Neuron (in vitro differentiated cells): ENCODE measurements at regions not wholly inside any gene's neighbourhood (a gene's known extent, or its start where the extent isn't known, plus 50 kb on each side); places are given as distances from the start of the nearest gene placed in this dataset.

Experiments
- H2AFZ ChIP-seq: one replicate; pipeline ENCODE4 v1.6.1; 2013; ENCODE audit warnings: low read depth, mild to moderate bottlenecking, inconsistent platforms, low read length, moderate library complexity
- H3K27me3 ChIP-seq: one replicate; pipeline ENCODE4 v1.6.1; 2013; ENCODE audit warnings: low read length; ENCODE audit not compliant: insufficient read depth
- H3K36me3 ChIP-seq: one replicate; pipeline ENCODE4 v1.6.1; 2013; ENCODE audit warnings: low read length; ENCODE audit not compliant: insufficient read depth
- H3K4me1 ChIP-seq: one replicate; pipeline ENCODE4 v1.6.1; 2013; ENCODE audit warnings: low read length; ENCODE audit not compliant: insufficient read depth
- H3K4me3 ChIP-seq: 2 replicates; pipeline ENCODE4 v1.5.1; 2013; ENCODE audit warnings: mild to moderate bottlenecking, low read length, moderate library complexity
- H3K9me3 ChIP-seq: one replicate; pipeline ENCODE4 v1.6.1; 2013; ENCODE audit warnings: low read length

DNA sequence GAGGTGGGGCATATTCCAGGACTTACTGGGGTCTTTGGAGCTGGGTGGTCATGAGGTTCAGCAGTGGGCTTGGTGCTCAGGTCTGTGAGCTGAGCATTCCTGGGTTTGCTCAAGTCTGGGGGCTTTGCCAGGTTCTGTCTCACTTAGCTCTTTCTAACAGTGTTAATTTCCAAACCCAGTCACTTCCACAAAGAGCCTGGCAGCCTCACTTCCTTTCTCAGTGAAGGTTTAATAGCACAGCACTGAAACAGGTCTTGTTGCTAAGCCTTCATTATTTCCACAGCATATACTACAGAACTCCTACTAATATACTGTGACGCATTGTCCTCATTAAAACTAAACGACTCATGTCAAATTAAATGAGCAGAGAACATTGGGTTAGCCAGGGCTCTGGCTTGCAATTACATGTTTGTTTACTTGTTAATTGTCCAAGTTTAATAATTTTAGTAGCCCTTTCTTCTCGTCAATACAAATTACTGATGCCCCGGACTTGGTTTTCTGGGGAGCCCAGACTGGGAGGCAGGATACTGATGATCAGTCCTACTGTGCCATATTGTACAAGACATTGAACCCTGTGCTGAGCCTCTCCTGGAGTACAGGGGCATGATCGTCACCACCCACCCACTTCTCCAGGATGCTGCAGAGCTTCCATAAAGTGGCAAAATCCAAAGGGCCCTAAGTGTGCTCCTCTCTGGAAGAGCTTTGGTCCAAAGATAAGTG, 170.7 kb downstream of the IER5 start:
- Histone ChIP-seq H3K27me3 (peaks cover 2% of the 10 kb centered on the region), H3K36me3 (no peaks in the 10 kb centered on the region), H3K4me3 (no peak overlapping the region), H2AFZ (no peak overlapping the region), H3K4me1 (no peaks in the 10 kb centered on the region), H3K9me3 (no peaks in the 10 kb centered on the region)

DNA sequence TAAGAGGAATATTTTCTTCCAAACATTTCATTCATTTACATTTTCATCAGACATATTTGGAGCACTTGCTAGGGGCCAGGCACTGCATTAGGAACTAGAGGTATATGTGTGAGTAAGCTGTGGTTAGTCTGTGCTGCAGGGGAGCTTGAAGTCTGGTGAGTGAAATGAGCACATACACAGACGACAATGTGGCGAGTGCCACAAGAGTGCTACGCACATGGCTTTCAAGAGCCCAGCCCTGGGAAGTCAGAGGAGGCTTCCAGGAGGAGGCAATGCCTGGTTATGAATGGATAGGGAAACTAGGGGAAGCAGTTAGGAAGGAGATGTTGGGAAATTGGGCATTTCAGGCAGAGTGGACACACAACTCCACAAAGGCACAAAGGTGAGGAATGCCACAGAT, 171.8 kb downstream of the IER5 start:
- no peaks in the 10 kb centered on the region for H3K9me3 ChIP-seq
- H3K4me3 ChIP-seq, result no peak overlapping the region
- no peaks in the 10 kb centered on the region for H3K36me3 ChIP-seq
- H3K4me1 ChIP-seq, result no peaks in the 10 kb centered on the region
- H2AFZ ChIP-seq, result no peak overlapping the region
- H3K27me3 ChIP-seq, result peaks cover 2% of the 10 kb centered on the region

DNA sequence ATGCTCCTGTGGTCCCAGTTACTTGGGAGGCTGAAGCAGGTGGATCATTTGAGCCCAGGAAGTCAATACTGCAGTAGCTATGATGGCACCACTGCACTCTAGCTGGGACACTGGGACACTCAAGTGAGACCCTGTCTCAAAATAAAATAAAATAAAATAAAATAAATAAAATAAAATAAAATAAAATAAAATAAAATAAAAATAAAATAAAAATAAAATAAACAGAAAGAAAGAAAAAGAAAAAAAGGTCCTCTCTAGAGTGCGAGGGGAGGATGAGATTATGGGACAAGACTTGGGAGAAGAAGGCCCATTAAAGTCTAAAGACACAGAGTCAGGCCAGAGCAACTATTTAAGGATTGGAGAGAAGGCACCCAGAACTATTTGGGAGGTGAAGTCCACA, 172.5 kb downstream of the IER5 start:
- Histone ChIP-seq H3K4me3 (no peak overlapping the region), H3K9me3 (no peaks in the 10 kb centered on the region), H3K27me3 (peaks cover 2% of the 10 kb centered on the region), H2AFZ (no peak overlapping the region), H3K36me3 (no peaks in the 10 kb centered on the region), H3K4me1 (no peaks in the 10 kb centered on the region)

DNA sequence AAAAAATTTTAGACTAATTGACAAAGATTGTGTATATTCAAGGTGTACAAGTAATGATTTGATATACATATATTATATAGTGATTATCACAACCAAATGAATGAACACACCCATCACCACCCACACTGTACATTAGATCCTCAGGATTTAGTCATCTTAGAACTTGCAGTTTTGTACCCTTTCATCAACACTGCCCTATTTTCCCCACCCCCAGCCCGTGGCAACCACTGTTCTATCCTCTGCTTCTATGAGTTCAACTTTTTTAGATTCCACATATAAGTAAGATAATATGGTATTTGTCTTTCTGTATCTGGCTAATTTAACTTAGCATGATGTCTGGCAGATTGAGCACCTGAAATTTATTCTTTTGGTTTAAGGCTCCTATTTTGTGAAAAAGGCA, 173.6 kb downstream of the IER5 start:
- H3K27me3 ChIP-seq, result peaks cover 2% of the 10 kb centered on the region
- no peak overlapping the region for H2AFZ ChIP-seq
- H3K4me3 ChIP-seq, result no peak overlapping the region
- no peaks in the 10 kb centered on the region for H3K4me1 ChIP-seq
- no peaks in the 10 kb centered on the region for H3K9me3 ChIP-seq
- no peaks in the 10 kb centered on the region for H3K36me3 ChIP-seq

DNA sequence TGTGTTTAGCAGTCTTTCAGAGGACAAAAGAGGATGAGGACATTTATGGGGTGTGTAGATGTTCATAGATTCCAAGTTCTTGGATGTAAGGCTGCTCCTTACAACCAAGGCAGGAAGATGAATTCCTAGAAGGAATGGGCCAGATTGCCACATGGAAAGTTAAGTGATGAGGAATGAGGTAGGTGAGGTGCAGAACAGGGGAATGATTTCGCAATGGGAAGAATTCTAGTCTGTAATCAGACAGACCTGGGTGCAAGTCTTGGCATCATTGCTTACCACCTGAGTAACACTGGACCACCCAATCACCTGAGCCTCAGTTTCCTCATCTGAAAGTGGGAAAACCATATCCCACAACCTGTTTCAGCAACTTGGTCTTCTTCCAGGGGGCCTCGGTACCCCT, 174.9 kb downstream of the IER5 start:
- Histone ChIP-seq H3K36me3 (no peaks in the 10 kb centered on the region), H3K4me1 (no peaks in the 10 kb centered on the region), H3K9me3 (no peaks in the 10 kb centered on the region), H3K4me3 (no peak overlapping the region), H2AFZ (no peak overlapping the region), H3K27me3 (peaks cover 2% of the 10 kb centered on the region)

DNA sequence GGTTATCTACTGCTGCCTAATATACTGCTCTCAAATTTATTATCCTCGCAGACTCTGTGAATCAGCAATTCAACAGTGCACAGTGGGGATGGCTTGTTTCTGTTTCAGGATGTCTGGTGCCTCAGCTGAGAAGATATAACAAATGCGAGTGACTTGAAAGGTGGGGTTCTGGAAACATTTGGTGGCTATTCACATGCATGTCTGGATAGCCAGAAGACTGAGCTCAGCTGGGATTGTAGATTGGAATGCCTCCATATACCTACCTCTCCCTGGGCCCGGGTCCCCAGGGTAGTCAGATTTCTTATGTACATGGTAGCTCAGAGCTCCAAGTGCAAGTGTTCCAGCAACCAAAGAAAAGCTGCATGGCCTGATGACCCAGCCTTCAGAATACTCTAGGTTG, 176.3 kb downstream of the IER5 start:
- H3K4me1 ChIP-seq, result no peaks in the 10 kb centered on the region
- peaks cover 2% of the 10 kb centered on the region for H3K27me3 ChIP-seq
- H2AFZ ChIP-seq, result no peak overlapping the region
- H3K36me3 ChIP-seq, result no peaks in the 10 kb centered on the region
- no peak overlapping the region for H3K4me3 ChIP-seq
- H3K9me3 ChIP-seq, result no peaks in the 10 kb centered on the region

DNA sequence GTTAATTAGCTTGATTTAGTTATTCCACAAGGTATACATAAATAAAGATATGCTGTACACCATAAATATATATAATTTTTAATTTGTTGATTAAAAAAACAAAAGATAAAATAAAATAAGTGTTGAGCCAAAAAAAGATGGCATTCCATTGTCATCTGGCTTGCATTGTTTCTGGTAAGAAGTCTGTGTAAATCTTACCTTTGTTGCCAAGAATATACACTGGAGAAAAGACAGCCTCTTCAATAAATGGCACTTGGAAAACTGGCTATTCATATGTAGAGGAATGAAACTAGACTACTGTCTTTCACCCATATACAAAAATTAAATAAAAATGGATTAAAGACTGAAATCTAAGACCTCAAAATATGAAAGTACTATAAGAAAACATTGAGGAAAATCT, 196.5 kb downstream of the IER5 start:
- H2AFZ ChIP-seq, result no peak overlapping the region
- no peaks in the 10 kb centered on the region for H3K9me3 ChIP-seq
- H3K4me3 ChIP-seq, result no peak overlapping the region
- H3K27me3 ChIP-seq, result no peaks in the 10 kb centered on the region
- no peaks in the 10 kb centered on the region for H3K4me1 ChIP-seq
- H3K36me3 ChIP-seq, result no peaks in the 10 kb centered on the region

DNA sequence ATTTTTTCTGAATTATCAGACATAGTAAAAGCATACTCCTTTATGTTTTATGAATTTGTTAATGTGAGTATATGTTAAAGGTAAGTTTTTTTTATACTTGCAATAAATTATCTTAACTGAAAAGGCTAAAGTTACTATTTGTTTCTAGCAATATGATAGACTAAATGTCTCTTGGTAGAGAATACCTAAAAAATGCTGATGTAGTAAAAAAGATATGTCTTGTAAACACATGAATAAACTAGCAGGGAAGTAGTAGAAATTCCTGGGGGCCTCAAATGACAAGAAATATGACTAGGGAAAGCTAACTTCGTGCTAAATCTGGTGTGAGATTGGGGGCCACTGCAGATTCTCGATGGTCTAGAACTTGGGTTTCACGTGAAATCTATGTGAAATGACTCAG, 188.1 kb upstream of the CACNA1E start:
- Histone ChIP-seq H3K9me3 (no peaks in the 10 kb centered on the region), H3K36me3 (no peaks in the 10 kb centered on the region), H3K4me3 (no peak overlapping the region), H3K4me1 (no peaks in the 10 kb centered on the region), H2AFZ (no peak overlapping the region), H3K27me3 (no peaks in the 10 kb centered on the region)

DNA sequence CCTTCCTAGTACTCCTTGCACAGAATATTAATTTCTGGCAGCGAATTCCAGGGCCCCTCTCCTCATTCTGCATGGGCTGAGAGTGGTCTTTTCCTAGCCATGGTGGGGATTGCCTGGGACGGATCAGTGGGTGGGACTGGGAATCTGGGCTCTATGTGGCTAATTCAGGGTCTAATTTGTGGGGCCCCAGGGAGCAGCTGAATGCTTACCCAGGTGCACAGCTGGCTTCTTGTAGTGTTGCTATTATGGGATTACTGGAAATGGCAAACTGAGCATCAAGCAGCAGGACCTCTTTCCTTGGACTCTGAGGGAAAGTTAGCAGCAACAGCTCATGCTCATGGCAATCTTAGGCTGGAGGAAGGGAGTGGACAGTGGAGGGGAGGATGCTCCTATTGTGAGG, 187.1 kb upstream of the CACNA1E start:
- Histone ChIP-seq H3K27me3 (no peaks in the 10 kb centered on the region), H3K36me3 (no peaks in the 10 kb centered on the region), H2AFZ (no peak overlapping the region), H3K9me3 (no peaks in the 10 kb centered on the region), H3K4me1 (no peaks in the 10 kb centered on the region), H3K4me3 (no peak overlapping the region)

DNA sequence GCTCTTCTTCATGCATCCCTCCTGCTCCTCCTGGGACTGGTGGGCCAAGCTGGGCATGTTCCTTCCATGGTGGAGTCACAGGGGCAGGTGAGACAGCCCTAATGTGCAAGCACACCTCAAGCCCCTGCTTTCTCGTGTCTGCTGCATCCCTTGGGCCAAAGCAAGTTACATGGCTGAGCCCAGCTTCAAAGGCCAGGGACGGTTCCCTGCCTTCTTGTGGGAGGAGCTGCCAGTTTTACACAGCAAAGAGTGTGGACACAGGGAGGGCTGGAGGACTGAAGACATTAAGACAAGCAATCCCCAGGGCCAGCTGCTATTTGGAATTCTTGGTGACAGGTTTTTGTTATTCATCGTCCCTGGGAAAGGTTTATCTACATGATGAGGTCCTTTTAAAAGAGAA, 175.2 kb upstream of the CACNA1E start:
- no peaks in the 10 kb centered on the region for H3K27me3 ChIP-seq
- no peaks in the 10 kb centered on the region for H3K9me3 ChIP-seq
- H3K4me1 ChIP-seq, result no peaks in the 10 kb centered on the region
- H3K36me3 ChIP-seq, result no peaks in the 10 kb centered on the region
- no peak overlapping the region for H3K4me3 ChIP-seq
- no peak overlapping the region for H2AFZ ChIP-seq

DNA sequence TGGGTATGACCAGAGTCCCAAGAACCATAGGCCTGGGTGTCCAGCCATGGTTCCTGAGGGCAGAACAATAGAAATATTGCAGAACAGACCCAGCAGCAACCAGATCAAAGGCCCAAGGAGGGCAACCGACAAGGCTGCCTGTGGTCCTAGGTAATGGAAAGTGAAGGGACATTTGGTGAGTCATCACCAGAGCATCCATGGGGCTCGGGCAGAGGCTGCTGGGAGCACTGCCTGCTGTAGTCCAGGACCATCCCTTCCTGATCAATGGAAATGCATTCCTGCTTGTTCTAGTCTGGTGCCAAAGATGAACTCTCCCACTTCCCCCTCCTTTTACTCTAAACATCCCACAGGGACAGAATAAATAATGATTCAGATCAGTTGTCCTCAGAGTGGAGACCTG, 172.8 kb upstream of the CACNA1E start:
- Histone ChIP-seq H3K4me1 (peaks cover 14% of the 10 kb centered on the region), H3K27me3 (no peaks in the 10 kb centered on the region), H3K9me3 (no peaks in the 10 kb centered on the region), H3K36me3 (no peaks in the 10 kb centered on the region), H3K4me3 (no peak overlapping the region), H2AFZ (no peak overlapping the region)

DNA sequence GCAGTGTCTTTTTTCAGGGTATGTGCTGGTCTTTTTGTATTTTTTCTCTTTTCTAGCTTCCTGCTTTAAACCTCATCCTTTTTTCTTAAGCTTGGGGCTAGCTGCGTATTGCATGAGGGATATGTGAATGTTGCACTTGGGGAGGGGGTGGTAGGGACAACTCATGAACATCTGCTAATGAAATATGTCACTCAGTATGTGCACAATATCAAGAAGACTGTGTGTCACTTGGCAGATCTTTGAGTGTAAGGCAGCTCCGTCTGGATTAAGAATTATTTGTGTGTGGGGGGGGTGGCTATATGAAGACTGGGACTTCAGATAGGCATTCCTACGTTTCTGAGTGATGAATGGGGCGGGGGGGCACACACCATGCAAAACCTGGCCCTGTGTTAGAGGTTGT, 170.4 kb upstream of the CACNA1E start:
- Histone ChIP-seq H3K27me3 (peaks cover 16% of the 10 kb centered on the region), H2AFZ (no peak overlapping the region), H3K4me1 (peaks cover 16% of the 10 kb centered on the region), H3K9me3 (no peaks in the 10 kb centered on the region), H3K4me3 (no peak overlapping the region), H3K36me3 (no peaks in the 10 kb centered on the region)

DNA sequence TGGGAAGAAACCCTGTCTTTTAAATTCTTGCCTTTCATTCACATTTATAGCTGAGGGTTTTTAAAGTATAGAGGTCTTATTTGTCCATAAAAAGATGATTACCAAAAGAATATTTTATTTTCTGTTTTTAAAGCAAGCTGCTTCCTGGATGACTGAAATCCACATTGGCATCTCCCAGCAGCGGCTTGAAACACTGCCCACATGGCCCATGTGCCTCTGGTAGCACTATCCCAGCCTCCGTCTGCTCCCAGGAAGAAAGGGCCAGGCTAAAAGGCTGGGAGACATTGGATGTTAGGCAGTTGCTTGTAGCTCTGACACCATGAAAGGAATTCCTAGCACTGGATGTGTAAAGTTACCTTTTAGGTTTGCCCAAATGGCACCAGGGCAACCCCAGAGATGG, 169.9 kb upstream of the CACNA1E start:
- H3K4me3 ChIP-seq, result no peak overlapping the region
- H3K27me3 ChIP-seq, result peaks cover 21% of the 10 kb centered on the region
- H3K9me3 ChIP-seq, result no peaks in the 10 kb centered on the region
- H2AFZ ChIP-seq, result no peak overlapping the region
- no peaks in the 10 kb centered on the region for H3K36me3 ChIP-seq
- peaks cover 16% of the 10 kb centered on the region for H3K4me1 ChIP-seq

DNA sequence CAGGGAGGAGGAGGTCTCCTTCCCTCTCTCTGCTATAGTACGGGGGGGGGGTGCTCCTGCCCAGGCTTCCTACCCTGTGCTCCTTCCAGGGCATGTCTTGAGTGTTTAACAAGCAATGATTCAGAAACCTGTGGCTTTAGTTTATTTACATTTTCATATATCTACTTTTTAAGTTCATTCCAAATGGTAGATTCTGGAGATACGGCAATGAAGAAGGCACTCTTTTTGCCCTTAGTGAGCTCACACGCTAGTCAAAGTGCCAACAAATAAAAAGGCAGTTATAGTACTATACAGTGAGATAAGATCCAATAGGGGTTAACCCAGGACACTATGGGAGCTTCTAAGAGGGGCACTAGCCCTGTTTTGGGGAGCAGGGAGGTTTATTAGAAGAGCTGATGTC, 169.3 kb upstream of the CACNA1E start:
- Histone ChIP-seq H3K9me3 (no peaks in the 10 kb centered on the region), H3K4me3 (no peak overlapping the region), H3K27me3 (peaks cover 26% of the 10 kb centered on the region), H2AFZ (no peak overlapping the region), H3K4me1 (peaks cover 16% of the 10 kb centered on the region), H3K36me3 (no peaks in the 10 kb centered on the region)
